ENCODE measurements at regions not wholly inside any gene's neighbourhood (a gene's known extent, or its start where the extent isn't known, plus 50 kb on each side); places are given as distances from the start of the nearest gene placed in this dataset.

DNA sequence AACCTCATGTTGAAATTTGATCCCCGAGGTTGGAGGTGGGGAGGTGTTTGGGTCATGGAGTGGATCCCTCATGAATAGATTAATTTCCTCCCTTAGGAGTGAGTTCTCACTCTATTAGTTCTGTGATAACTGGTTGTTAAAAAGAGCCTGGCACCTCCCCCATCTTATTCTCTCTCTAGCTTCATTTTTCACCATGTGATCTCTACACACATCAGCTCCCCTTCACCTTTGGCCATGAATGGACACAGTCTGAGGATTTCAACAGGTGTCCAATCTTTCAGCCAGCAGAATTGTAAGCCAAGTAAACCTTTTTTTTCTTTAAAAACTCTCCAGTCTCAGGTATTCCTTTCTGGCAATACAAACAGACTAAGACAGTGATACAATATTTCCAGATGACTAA lies 602.0 kb upstream of the FAM98A start:
- TF ChIP-seq, protein P1, sequence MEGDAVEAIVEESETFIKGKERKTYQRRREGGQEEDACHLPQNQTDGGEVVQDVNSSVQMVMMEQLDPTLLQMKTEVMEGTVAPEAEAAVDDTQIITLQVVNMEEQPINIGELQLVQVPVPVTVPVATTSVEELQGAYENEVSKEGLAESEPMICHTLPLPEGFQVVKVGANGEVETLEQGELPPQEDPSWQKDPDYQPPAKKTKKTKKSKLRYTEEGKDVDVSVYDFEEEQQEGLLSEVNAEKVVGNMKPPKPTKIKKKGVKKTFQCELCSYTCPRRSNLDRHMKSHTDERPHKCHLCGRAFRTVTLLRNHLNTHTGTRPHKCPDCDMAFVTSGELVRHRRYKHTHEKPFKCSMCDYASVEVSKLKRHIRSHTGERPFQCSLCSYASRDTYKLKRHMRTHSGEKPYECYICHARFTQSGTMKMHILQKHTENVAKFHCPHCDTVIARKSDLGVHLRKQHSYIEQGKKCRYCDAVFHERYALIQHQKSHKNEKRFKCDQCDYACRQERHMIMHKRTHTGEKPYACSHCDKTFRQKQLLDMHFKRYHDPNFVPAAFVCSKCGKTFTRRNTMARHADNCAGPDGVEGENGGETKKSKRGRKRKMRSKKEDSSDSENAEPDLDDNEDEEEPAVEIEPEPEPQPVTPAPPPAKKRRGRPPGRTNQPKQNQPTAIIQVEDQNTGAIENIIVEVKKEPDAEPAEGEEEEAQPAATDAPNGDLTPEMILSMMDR (conservative IDR thresholded peaks at IDR 0.05; ENCODE audit: low read length): no peak
- no peak for TF ChIP-seq EZH2phosphoT487 (IDR thresholded peaks at IDR 0.05; ENCODE audit: borderline replicate concordance)
